ENCODE measurements at regions not wholly inside any gene's neighbourhood (a gene's known extent, or its start where the extent isn't known, plus 50 kb on each side); places are given as distances from the start of the nearest gene placed in this dataset.

DNA sequence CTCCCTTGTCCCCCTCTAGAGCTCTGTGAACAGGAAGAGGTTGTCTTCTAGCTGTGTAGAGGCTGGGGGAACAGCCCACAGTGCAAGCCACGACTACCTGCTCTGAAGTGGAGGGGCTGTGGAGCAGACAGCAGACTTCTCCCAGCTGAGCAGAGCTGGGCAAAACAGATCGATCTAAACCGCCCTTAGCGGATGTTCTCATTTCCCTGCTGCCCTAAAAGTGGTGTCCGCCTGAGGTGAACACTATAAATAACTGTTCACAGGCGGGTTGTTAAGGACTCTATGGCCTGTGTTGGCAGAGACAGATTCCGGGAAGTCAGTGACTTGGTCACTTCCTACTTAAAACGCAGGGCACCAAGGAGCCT is 203.2 kb downstream of the RHOU start (continued):
- TF ChIP-seq ZNF609 (CRISPR knock-in tag; IDR thresholded peaks at IDR 0.05; ENCODE audit: borderline replicate concordance) (peak; percentile 62; the same call in 1 of the 2 replicates), KDM2A (CRISPR knock-in tag; IDR thresholded peaks at IDR 0.05; ENCODE audit: borderline replicate concordance, low read depth) (peak; percentile 4; the same call in 1 of the 2 replicates), SCMH1 (CRISPR knock-in tag; IDR thresholded peaks at IDR 0.05; ENCODE audit: borderline replicate concordance) (no peak), ZNF776 (CRISPR knock-in tag; IDR thresholded peaks at IDR 0.05) (no peak), TEF (CRISPR knock-in tag; IDR thresholded peaks at IDR 0.05) (no peak), ZSCAN21 (CRISPR knock-in tag; IDR thresholded peaks at IDR 0.05; ENCODE audit: borderline replicate concordance) (no peak), ZNF749 (CRISPR knock-in tag; IDR thresholded peaks at IDR 0.05; ENCODE audit: borderline replicate concordance) (no peak), MED13 (CRISPR knock-in tag; IDR thresholded peaks at IDR 0.05) (no peak), HOXA5 (CRISPR knock-in tag; IDR thresholded peaks at IDR 0.05) (no peak), ARNT (IDR thresholded peaks at IDR 0.05) (no peak), ZNF510 (CRISPR knock-in tag; IDR thresholded peaks at IDR 0.05; ENCODE audit: low read depth) (no peak), ZNF263 (CRISPR knock-in tag; IDR thresholded peaks at IDR 0.05) (no peak), ZNF577 (CRISPR knock-in tag; IDR thresholded peaks at IDR 0.05; ENCODE audit: borderline replicate concordance, low read depth) (no peak), ARNT2 (CRISPR knock-in tag; IDR thresholded peaks at IDR 0.05; ENCODE audit: low read depth) (0 out of 2 replicates have a peak, but pooled peaks have one; percentile 6), HOXA3 (CRISPR knock-in tag; IDR thresholded peaks at IDR 0.05) (peak; percentile 68; the same call in 1 of the 2 replicates), ZNF775 (CRISPR knock-in tag; IDR thresholded peaks at IDR 0.05; ENCODE audit: borderline replicate concordance) (no peak), CC2D1A (CRISPR knock-in tag; IDR thresholded peaks at IDR 0.05) (no peak), ZSCAN30 (CRISPR knock-in tag; IDR thresholded peaks at IDR 0.05) (no peak), ZNF441 (CRISPR knock-in tag; IDR thresholded peaks at IDR 0.05; ENCODE audit: borderline replicate concordance) (no peak), ZNF367 (CRISPR knock-in tag; IDR thresholded peaks at IDR 0.05; ENCODE audit: borderline replicate concordance) (no peak), ZNF615 (CRISPR knock-in tag; IDR thresholded peaks at IDR 0.05; ENCODE audit: borderline replicate concordance) (no peak), ZFP91 (CRISPR knock-in tag; IDR thresholded peaks at IDR 0.05; ENCODE audit: borderline replicate concordance) (no peak; the same call in 1 of the 2 replicates), MTF1 (CRISPR knock-in tag; IDR thresholded peaks at IDR 0.05) (no peak), ZNF337 (CRISPR knock-in tag; IDR thresholded peaks at IDR 0.05; ENCODE audit: borderline replicate concordance, low read depth) (no peak), ZNF644 (CRISPR knock-in tag; IDR thresholded peaks at IDR 0.05; ENCODE audit: low read depth) (no peak)
- TF ChIP-seq, protein P1, sequence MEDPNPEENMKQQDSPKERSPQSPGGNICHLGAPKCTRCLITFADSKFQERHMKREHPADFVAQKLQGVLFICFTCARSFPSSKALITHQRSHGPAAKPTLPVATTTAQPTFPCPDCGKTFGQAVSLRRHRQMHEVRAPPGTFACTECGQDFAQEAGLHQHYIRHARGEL (CRISPR knock-in tag; IDR thresholded peaks at IDR 0.05) = no peak

All from HepG2 (cell line).